ENCODE measurements at regions not wholly inside any gene's neighbourhood (a gene's known extent, or its start where the extent isn't known, plus 50 kb on each side); places are given as distances from the start of the nearest gene placed in this dataset.

DNA sequence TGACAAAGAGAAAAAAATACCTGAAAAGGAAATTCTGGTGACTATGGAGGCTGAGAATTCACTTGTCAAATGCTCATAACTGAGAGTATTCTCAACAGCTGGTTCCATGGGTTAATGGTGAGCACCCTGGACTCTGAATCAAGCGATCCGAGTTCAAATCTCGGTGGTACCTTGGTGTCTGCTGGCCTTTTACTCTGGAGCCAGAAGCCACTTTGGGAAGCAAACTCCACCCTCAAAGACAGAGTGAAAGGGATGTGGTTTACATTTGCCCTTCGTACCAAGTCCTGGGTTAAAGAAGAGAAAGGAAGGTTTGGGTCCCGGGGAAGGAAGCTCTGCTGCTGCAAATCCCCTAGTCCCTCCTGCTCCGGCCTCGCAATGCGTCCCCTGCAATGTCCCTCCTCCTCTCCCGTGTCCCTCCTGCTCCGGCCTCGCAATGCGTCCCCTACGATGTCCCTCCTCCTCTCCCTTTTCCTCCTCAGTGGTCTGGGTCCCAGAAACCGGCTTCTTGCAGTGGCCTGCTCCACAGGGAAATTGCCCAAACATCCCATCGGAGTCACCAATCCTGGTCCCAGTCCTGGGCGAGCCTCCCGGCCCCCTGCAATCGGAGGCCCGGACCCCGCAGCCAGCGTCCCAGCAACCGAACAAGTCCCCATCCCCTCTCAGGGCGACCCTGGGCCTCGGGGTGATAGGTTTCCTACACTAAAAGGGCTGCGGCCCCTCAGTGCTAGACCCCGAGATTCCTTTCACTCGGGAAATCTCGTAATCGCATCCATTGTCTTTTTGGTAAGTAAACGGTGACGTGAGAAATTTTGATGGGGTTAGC, 129.4 kb downstream of the PPIAL4G start:
- TF ChIP-seq EZH2 (IDR thresholded peaks at IDR 0.05; ENCODE audit: low read length, missing control alignments): no peak
- no peak for TF ChIP-seq CTCF (conservative IDR thresholded peaks at IDR 0.05 in 1 of 2, IDR thresholded peaks at IDR 0.05 in 1 of 2; ENCODE audit: low read depth in 1 of 2, low read length in 2 of 2)
